ENCODE measurements at regions not wholly inside any gene's neighbourhood (a gene's known extent, or its start where the extent isn't known, plus 50 kb on each side); places are given as distances from the start of the nearest gene placed in this dataset.

- intact Hi-C loops (cut with DNase I) = no loop called here
- DNase-seq (ENCODE audit: low spot score) = no peak
Measured at GRCh38 chr22:49032821-49033220, 794.9 kb downstream of the BRD1 start.

GRCh38 chr22:49031746-49032330 lies 795.8 kb downstream of the BRD1 start:
- DNase-seq (ENCODE audit: low spot score) = no peak
- intact Hi-C loops (cut with DNase I) = no loop called here

GRCh38 chr22:49028111-49028510 lies 799.6 kb downstream of the BRD1 start:
- intact Hi-C loops (cut with DNase I) = no loop called here

GRCh38 chr22:49027368-49027670 lies 800.4 kb downstream of the BRD1 start:
- intact Hi-C loops (cut with DNase I) = no loop called here
- no peak for DNase-seq (ENCODE audit: low spot score)

More at GRCh38 chr22:49028111-49028510, 799.6 kb downstream of the BRD1 start:
- DNase-seq (ENCODE audit: low spot score) = no peak

- DNase-seq (ENCODE audit: low spot score) = no peak
- intact Hi-C loops (cut with DNase I) = no loop called here
Measured at GRCh38 chr22:49026494-49027367, 800.9 kb downstream of the BRD1 start.

GRCh38 chr22:49025791-49026493 lies 801.7 kb downstream of the BRD1 start:
- peak; percentile 64 for DNase-seq (ENCODE audit: low spot score)
- intact Hi-C loops (cut with DNase I) = no loop called here

GRCh38 chr22:49024775-49025440 lies 802.8 kb downstream of the BRD1 start:
- peak; percentile 74 for DNase-seq (ENCODE audit: low spot score)
- intact Hi-C loops (cut with DNase I) = no loop called here

- intact Hi-C loops (cut with DNase I) = no loop called here
- peak; percentile 73 for DNase-seq (ENCODE audit: low spot score)
Measured at GRCh38 chr22:49023879-49024774, 803.5 kb downstream of the BRD1 start.

GRCh38 chr22:49023161-49023878 lies 804.4 kb downstream of the BRD1 start:
- DNase-seq (ENCODE audit: low spot score) = peak; percentile 62

GRCh38 chr22:49022816-49023160 lies 804.9 kb downstream of the BRD1 start:
- intact Hi-C loops (cut with DNase I) = no loop called here
- no peak for DNase-seq (ENCODE audit: low spot score)

More at GRCh38 chr22:49023161-49023878, 804.4 kb downstream of the BRD1 start:
- intact Hi-C loops (cut with DNase I) = no loop called here

- DNase-seq (ENCODE audit: low spot score) = peak; percentile 71
- intact Hi-C loops (cut with DNase I) = no loop called here
Measured at GRCh38 chr22:49021926-49022815, 805.5 kb downstream of the BRD1 start.

GRCh38 chr22:49021131-49021925 lies 806.3 kb downstream of the BRD1 start:
- peak; percentile 74 for DNase-seq (ENCODE audit: low spot score)
- intact Hi-C loops (cut with DNase I) = no loop called here

- DNase-seq (ENCODE audit: low spot score) = peak; percentile 74
- intact Hi-C loops (cut with DNase I) = no loop called here
Measured at GRCh38 chr22:49019737-49020713, 807.6 kb downstream of the BRD1 start.

GRCh38 chr22:49018601-49019000 lies 809.1 kb downstream of the BRD1 start:
- intact Hi-C loops (cut with DNase I) = no loop called here
- peak; percentile 68 for DNase-seq (ENCODE audit: low spot score)
